CD4-positive, alpha-beta T cell treated with Interleukin-15 for 1 hour (primary cell): ENCODE measurements at regions not wholly inside any gene's neighbourhood (a gene's known extent, or its start where the extent isn't known, plus 50 kb on each side); places are given as distances from the start of the nearest gene placed in this dataset.

Source experiments
- DNase-seq: peaks from one replicate; pipeline ENCODE4 v3.0.0-alpha.2; 2020

DNA sequence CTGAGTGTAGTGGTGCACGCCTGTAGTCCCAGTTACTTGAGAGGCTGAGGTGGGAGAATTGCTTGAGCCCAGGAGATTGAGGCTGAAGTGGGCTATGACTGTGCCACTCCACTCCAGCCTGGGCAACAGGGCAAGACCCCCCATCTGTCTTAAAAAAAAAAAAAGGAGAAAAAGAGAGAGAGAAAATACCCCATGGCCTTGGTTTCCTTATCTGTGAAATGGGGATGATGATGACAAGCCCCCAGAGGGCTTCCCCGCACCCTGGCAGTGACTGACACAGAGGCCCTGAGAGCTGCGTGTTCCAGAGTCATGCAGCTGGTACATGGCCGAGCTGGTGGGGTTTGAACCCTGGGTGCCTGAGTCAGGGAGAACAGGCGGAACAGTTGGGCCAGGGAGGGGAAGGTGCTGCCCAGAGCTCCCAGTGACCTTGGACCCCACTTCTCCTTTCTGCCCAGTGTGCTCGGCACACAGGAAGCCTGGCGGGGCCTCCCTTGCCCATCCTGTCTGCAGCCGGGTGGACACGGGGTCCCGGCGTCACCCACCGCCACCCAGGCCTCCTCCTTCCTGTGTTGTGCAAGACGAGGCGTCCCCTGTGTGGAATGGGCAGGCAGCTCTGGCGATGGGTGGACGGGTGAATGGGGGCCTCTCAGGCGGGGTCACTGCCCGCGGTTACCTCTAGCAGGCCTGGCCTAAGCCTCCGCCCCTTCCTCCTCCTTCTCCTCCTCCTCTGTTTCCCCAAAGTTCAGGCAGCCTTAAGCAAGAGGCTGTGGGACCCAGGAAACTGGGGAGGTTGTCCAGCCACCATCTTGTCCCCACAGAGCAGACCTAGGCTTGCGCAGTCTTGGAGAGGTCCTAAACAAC is 84.2 kb downstream of the CEBPB start:
- DNase-seq = peak; percentile 91

GRCh38 chr20:50276119-50277063 is 85.8 kb downstream of the CEBPB start:
- DNase-seq = peak; percentile 68

GRCh38 chr20:50277064-50277415 is 86.4 kb downstream of the CEBPB start:
- no peak for DNase-seq

- no peak for DNase-seq
These were observed 87.1 kb downstream of the CEBPB start for GRCh38 chr20:50277460-50278376.

DNA sequence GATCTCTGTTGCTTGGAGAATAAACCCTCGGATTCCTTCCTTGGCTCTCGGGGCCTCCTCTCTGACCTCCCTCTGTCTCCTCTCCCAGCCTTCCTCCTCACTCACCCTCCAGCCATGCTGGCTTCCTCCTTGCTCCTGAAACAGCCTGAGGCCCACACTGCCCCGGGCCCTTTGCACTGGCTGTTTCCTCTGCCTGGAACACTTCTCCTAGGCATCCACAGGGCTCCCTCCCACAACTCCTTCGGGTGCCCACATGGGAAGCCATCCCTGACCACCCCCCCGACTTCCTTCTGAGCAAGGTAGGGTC is 87.7 kb downstream of the CEBPB start:
- DNase-seq = no peak

DNA sequence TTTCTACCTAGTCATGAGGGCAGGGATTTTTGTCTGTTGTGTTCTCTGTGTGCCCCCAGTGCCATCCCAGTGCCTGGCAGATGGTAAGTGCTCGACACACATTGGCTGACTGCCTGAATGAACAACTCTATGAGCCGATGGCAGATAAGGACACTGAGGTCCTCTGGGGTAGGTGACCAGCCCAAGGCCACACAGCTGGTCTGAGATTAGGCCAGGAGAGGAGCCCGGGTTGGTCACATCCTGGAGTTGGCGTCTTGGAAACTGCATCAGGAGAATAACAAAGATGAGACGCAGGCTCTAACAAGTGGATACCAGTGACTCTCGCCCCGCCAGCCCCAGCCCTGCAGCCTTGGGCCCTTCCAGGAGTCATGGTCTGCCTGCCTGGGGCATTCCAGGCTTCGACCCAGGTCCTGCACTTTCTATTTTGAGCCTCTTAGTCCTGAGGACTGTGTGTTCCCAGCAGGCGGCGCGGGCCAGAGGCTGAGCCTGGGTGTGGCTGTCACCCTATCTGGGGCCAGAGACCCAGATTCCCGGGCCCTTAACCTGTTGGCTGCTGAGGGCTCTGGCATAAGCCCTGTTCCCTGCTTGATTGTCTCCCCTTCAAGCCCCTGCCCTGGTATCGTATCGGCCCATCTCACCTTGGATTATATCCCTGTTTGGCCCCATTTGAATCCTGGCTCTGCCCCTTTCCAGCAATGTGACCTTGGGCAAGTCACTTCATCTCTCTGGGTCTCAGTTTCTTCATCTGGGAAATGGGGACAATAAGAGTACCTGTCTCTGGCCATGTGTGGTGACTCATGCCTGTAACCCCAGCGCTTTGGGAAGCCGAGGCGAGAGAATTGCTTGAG is 88.3 kb downstream of the CEBPB start:
- no peak for DNase-seq

DNA sequence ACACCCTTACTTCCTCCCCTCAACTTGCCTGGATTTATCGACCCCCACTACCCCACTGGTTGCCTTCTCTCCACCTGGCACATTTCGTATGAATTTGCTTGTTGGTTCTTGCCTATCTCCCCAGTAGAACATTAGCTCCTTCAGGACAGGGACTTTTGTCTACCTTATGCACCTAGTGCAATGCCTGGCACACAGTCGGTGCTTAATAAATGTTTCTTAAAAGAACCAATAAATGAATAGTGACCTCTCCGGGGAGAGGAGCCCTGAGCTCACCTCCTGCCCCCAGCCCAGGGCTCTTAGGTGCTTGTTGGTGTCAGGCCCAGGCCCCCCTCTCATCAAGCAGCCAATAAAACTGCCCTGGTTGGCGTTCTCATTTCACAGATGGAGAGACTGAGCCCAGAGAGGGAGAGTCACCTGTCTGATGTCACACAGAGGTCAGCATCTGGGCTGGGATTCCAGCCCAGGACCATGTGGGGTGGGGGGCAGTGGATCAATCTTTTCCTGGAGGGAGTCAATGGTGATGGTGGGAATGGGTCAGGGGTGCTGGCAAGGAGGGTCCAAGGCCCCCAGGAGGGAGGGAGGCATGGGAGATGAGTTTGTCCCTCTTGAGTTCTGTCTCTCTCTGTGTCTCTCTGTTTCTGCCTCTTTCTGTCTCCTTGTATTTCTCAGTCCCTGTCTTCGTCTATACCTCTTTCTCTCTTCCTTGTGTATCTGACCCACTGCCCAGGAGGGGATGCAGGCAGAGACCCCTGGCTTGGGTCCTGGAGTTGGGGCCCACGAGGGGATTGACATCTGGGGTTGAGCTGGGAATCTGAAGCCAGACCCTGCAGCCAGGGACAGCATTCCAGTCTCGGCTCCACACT is 89.6 kb downstream of the CEBPB start:
- no peak for DNase-seq

GRCh38 chr20:50280851-50281655 is 90.4 kb downstream of the CEBPB start:
- no peak for DNase-seq

DNA sequence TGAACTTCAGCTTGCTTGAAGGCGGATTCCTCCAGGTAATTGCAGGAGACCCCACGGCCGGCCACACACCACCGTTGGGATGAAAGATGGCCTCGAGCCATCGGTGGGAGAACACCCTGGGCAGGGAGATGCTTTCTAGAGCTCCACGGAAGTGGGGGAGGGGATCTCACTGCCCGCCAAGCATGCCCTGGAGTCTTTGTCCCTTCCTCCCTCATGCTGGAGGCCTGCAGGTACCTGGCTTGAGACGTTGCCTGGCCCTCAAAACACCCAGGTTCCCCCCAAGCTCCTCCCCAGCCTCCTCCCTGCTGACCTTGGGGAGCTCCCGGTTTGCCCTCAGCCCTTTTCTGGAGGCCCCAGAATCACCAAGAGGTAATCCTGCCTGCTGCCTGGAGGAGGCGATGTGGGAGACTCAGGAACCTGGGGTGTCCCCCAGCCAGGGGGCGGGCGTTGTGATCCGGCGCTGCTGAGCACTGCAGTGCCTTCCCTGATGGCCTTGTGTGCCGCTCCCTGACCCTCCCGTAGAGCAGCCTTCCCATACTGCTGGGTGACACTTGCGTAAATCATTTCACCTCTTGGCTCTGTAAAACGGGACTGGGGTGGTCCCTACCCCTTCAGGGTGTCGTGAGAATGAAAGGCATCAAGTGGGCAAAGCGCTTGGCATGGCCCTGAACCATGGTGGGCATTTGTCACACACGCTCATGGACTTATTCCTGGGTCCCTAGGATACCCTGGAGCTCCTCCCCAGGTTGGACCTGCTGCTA is 91.4 kb downstream of the CEBPB start:
- DNase-seq = no peak

DNA sequence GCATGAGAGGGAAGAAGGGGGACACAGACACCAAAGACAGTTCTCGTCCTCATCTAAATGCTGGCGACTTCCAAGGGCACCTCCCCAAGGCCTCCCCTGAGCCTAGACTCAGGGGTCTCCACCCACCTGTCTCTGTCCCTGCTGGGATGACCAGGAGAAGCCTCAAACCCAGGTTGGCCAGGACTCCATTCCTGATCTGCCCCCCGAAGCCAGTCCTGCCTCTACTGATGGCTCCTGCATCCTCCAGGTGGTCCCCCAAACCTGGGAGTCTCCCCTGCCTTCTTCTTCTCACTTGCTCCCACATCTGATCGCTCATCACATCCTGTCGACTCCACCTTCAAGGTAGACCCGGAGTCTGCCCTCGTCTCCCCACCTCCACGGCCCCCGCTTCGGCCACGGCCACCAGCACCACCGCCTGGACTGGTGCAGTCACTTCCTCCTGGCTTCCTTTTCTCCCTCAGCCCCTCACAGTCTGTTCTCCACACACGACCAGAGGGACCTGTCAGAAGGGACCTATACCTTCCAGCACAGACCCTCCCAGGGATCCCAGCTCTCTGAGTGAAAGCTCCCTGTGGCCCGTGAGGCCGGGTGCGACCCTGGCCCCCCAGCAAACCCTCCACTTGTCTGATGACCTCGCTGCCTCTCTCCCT is 92.1 kb downstream of the CEBPB start:
- DNase-seq = peak; percentile 32

DNA sequence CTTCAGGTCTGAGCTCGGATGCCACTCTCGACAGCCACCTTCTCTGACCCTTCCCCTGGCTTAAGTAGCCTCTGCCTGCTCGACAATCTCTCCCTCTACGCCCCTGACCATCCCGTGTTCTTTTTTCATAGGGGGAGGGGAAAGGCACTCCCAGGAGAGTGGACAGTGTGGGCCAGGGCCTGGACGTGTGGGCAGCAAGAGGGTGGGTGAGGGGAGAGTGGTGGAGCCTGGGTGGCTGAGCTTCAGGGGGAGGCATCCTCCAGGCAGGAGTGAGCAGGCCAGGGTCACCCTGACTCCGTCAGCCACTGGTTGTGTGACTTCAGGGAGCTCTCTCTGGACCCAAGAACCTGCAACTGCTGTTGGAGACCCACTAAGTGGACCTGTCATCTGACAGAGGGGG is 92.7 kb downstream of the CEBPB start:
- no peak for DNase-seq

GRCh38 chr20:50283922-50284810 is 93.5 kb downstream of the CEBPB start:
- peak; percentile 87 for DNase-seq

GRCh38 chr20:50284811-50285375 is 94.3 kb downstream of the CEBPB start:
- DNase-seq = no peak

DNA sequence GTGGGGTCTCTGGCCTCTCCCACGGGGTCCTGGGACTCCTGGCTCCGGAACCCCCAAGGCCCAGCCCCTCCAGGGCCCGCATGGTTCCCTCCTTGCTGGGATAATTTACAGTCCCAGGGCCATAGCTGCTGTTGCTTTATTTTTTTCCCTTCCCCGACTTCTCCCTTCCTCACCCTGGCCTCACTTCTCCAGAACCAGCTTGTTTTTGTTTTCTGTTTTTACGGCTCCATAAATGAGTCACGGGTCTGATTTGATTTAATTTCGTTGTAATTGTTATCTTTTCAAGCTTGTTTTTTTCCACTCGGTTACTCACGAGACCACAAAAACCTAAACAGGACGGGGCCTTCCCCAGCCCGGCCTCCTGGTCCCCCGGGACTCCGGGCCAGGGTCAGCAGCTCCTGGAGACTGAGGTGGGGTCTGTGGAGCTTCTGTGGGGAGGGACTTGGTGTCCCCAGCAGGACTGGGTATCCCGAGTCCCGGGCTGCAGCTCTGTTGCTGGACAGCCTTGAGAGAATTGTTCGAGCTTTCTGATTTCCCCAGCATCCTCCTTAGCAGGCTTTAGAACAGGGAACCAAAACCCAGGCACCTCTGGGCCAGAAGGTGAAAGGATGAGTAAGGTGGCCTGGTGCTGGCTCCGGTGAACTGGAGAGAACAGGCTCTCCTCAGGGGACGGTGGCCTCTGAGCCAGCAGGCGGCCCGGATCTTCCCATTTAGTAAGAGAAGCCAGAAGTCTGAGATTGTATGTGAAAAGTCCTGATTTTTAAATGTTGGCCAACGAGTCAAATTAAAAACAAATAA is 94.9 kb downstream of the CEBPB start:
- DNase-seq = no peak

- no peak for DNase-seq
These were observed 95.5 kb downstream of the CEBPB start for GRCh38 chr20:50286174-50286511.

DNA sequence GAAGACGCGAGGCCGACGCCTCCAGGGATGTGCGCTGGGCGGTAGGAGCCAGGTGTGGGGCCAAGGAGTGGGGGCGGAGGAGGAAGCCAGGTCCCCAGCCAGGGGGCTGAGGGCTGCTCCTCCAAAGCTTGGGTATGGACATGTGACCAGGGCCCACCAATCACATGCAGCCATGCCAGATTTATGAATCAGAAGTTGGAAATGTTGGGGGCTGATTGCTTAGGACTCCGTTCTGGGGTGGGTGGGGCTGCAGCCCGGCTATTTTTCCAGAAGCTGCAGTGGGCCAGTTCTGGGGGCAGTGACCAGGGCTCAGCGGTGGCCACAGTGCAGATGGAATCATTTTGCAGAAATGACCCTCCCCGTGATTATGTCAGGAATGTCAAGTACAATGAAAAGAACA is 96.0 kb downstream of the CEBPB start:
- DNase-seq = no peak

DNA sequence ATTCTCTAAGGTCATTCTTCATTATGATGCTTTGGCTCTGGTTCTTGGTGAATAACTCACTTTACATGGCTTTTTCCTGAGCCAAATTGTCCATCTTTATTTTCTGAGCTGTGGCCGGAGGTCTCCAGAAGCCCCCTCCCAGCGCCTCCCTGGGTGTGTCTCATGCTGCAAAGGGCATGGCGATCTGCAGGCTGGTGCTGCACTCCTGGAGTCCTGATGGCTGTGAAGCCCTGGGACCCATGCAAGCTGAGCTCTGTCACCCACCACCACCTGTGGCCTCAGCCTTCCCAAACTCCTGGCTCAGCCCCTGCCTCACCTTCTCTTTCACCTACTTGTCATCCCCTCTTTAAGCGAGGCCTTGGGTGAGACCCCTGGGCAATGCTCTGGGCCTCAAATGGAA is 96.9 kb downstream of the CEBPB start:
- no peak for DNase-seq
